Heart right ventricle (tissue), 16 donors: ENCODE measurements at regions not wholly inside any gene's neighbourhood (a gene's known extent, or its start where the extent isn't known, plus 50 kb on each side); places are given as distances from the start of the nearest gene placed in this dataset.

Experiments
- ATAC-seq, 8 donors: fragments of 200-7000 bp; cut with Tn5 transposase; one replicate each; pipeline ENCODE4 v1.9.1; 2020; ENCODE audit warnings: mild to moderate bottlenecking in 8 of 8, moderate library complexity in 8 of 8, moderate number of reproducible peaks in 1 of 8
- DNase-seq, 2 donors: peaks; one replicate each; pipeline ENCODE4 v3.0.0-alpha.2; 2020
- H3K27ac ChIP-seq, 10 donors: fragments of 200-600 bp; sonication (generic) in 2 of 10; one replicate each; pipeline versions ENCODE4 v1.5.0 to v1.8.0; 2020 to 2022; ENCODE audit warnings: mild to moderate bottlenecking in 3 of 10
- H3K27me3 ChIP-seq, 7 donors: fragments of 200-600 bp; one replicate each; pipeline ENCODE4 v1.8.0; 2021 to 2022; ENCODE audit warnings: mild to moderate bottlenecking in 2 of 7
- H3K36me3 ChIP-seq, 9 donors: fragments of 200-600 bp; sonication (generic) in 1 of 9; one replicate each; pipeline versions ENCODE4 v1.5.0 to v1.8.0; 2020 to 2022; ENCODE audit warnings: mild to moderate bottlenecking in 2 of 9
- H3K4me1 ChIP-seq, 9 donors: fragments of 200-600 bp; sonication (generic) in 1 of 9; one replicate each; pipeline versions ENCODE4 v1.5.0 to v1.8.0; 2020 to 2022; ENCODE audit warnings: mild to moderate bottlenecking in 4 of 9
- H3K4me3 ChIP-seq, 10 donors: fragments of 200-600 bp; sonication (generic) in 2 of 10; one replicate each; pipeline versions ENCODE4 v1.5.0 to v1.8.0; 2020 to 2022; ENCODE audit warnings: mild to moderate bottlenecking in 7 of 10, moderate library complexity in 2 of 10
- H3K9me3 ChIP-seq, 11 donors: fragments of 200-600 bp in 10 of 11; sonication (generic) in 2 of 11; one replicate each; pipeline versions ENCODE4 v1.5.0 to v1.8.0; 2013 to 2022; ENCODE audit warnings: mild to moderate bottlenecking in 2 of 11, control low read depth in 1 of 11, moderate library complexity in 1 of 11
- CTCF ChIP-seq, 9 donors: fragments of 200-600 bp; sonication (generic) in 2 of 9; IDR thresholded peaks; one replicate each; pipeline versions ENCODE4 v1.5.0 to v1.8.0; 2021 to 2022; ENCODE audit warnings: antibody characterized with exemption in 9 of 9, mild to moderate bottlenecking in 5 of 9, moderate library complexity in 1 of 9
- WGBS, 2 donors: extraction: QIAGEN DNeasy Blood & Tissue Kit; methylation state at CpG; one replicate each; pipeline ENCODE4 v1.1.7; 2013; ENCODE audit warnings: inconsistent platforms in 1 of 2; 5-methylcytosine and 5-hydroxymethylcytosine counted together
- intact Hi-C, 10 donors: fragments of 100-400 bp; cut with DNase I; formaldehyde crosslinking; loops; one replicate each; pipeline versions ENCODE4 v1.11.1 to v1.14.2; 2022
- donor health status: Arrhythmogenic right ventricular cardiomyopathy.
- donor health status: ischemic (EF 13 %, LVEDD 7.1; RV severe dilation, severe dysfunction).
- donor health status: healthy with polysubstance abuse.
- donor health status: DM: no; HTN: yes; CAD: no.
- donor health status: DM: no; HTN: no; CAD: no.
- donor health status: ischemic (EF 25% LVEDD 6.9; RV normal size, moderate dysfunction).
- donor health status: ischemic (EF 25% LVEDD 5.7; RV mildly dilated, moderate dysfunction).
- donor health status: healthy.
- donor health status: DM: yes; HTN: yes; CAD: no.
- donor health status: Ischemic cardiomyopathy.
- donor health status: ischemic (EF 35%, LVEDD 5.7; RV mildly dilated, moderate dysfunction).
- donor health status: nonischemic (EF 11% LVEDD 7.7; RV severe dilation, severe dysfunction).
- donor health status: DM: yes; HTN: yes; CAD: no.
- donor health status: PGD.
- donor health status: ischemic (EF 29% LVEDD 5.4; RV normal size, mild dysfunction).
- donor health status: nonischemic (EF 23%, LVEDD 6.1; RV moderate dilation, normal function).

- ATAC-seq (peak in 3 of 8 donors; percentile 15 to 50 (median 23)), DNase-seq (peak in 1 of 2 donors; percentile 21)
- H3K36me3 ChIP-seq, result no peaks in the 10 kb centered on the region
- 69 to 81% methylated on average over 16 of the region's 16 CpGs for WGBS, 2 donors
- intact Hi-C loops, result loop anchor here (5.0 to 10.0 kb wide), 5 partner anchors 222 to 924 kb away; partner anchors contain the start of gene DSCAM (in 1 of the 10)
- peaks cover 0 to 17% (median 8%) of the 10 kb centered on the region in 9 donors for H3K4me1 ChIP-seq
- no peak for TF ChIP-seq CTCF (IDR thresholded peaks at IDR 0.05)
- no peaks in the 10 kb centered on the region for H3K9me3 ChIP-seq
- H3K27me3 ChIP-seq, result peaks cover 0 to 27% (median 14%) of the 10 kb centered on the region in 7 donors
- H3K4me3 ChIP-seq, result no peak overlapping the region
- no peak overlapping the region for H3K27ac ChIP-seq
These were observed 101.6 kb upstream of the BACE2 start for GRCh38 chr21:41066086-41066938.

- Histone ChIP-seq H3K27me3 (peaks cover 0 to 41% (median 14%) of the 10 kb centered on the region in 7 donors), H3K9me3 (no peaks in the 10 kb centered on the region), H3K4me3 (no peak overlapping the region), H3K36me3 (no peaks in the 10 kb centered on the region), H3K27ac (no peak overlapping the region), H3K4me1 (peaks cover 0 to 17% (median 8%) of the 10 kb centered on the region in 9 donors)
- TF ChIP-seq CTCF (IDR thresholded peaks at IDR 0.05), result no peak
- ATAC-seq (no peak), DNase-seq (no peak)
- intact Hi-C loops, result loop anchor here (2.0 to 10.0 kb wide), 6 partner anchors 223 to 925 kb away; partner anchors contain the start of gene DSCAM (in 1 of the 10)
- 77 to 80% methylated on average over 4 of the region's 4 CpGs for WGBS, 2 donors
These were observed 100.3 kb upstream of the BACE2 start for GRCh38 chr21:41067709-41068108.

- ATAC-seq, result peak; percentile 22 to 66 (median 55)
- intact Hi-C loops, result loop anchor here (2.0 to 10.0 kb wide), 6 partner anchors 224 to 926 kb away; partner anchors contain the start of gene DSCAM (in 1 of the 10)
These were observed 99.5 kb upstream of the BACE2 start for GRCh38 chr21:41068496-41068895.

More at GRCh38 chr21:41068496-41068895, 99.5 kb upstream of the BACE2 start:
- Histone ChIP-seq H3K4me3 (peak overlapping the region in 9 of 10 donors; percentile 14 to 48 (median 41)), H3K36me3 (no peaks in the 10 kb centered on the region), H3K27me3 (peaks cover 0 to 44% (median 14%) of the 10 kb centered on the region in 7 donors), H3K27ac (no peak overlapping the region), H3K9me3 (no peaks in the 10 kb centered on the region), H3K4me1 (peaks cover 0 to 17% (median 8%) of the 10 kb centered on the region in 9 donors)
- WGBS, 2 donors, result 5 to 8% methylated on average over 7 of the region's 7 CpGs
- TF ChIP-seq CTCF (IDR thresholded peaks at IDR 0.05), result no peak
- DNase-seq, result no peak
